DMS114 treated with DMSO at 0.1 percent for 48 hours (cell line): ENCODE measurements at regions not wholly inside any gene's neighbourhood (a gene's known extent, or its start where the extent isn't known, plus 50 kb on each side); places are given as distances from the start of the nearest gene placed in this dataset.
"Not testable (repeated sequence)": the region's sequence is repeated elsewhere in the genome, so short reads cannot be mapped to it uniquely, and the experiment has no call there.

ENCODE experiments used
- DNase-seq: peaks from one replicate; lab custom pipeline; 2025; ENCODE audit not compliant: unreplicated experiment; lab: John Stamatoyannopoulos, UW

DNA sequence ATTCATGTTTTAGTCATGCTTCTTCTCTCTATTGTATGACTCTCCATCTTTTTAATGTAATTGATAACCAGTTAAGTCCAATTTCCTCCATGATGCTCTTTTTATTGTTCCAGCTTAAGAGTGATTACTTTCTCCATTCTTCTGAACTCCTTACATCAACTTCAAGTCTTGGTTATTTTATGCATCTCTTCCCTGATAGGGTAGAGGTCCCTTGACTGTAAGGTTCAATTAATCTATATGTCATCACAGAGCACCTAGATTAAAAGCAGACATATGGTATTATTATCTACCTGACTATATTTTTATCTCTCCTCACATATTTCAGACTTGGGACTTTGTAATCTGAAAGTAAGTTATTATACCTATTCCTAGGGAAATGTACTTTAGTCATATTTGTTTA, 853.1 kb downstream of the REEP3 start:
- no peak for DNase-seq

DNA sequence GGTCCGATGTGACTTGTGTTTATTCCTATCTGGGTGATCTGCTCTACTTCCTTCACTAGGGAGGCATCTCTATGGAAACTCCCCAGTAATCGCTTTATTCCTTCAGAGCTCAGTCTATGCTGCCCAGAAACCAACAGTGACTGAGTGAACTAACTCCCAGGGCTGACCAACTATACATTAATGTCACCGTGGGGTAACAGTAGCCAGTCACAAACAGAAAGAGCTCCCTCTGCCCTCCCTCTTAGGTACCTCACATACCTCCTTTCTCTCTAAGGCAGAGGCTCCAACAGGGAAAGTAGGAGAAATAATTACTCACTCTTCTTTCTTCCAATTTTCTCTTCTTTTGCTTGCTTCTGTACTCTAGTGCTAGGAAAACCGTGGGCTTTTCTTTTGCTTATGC, 855.0 kb downstream of the REEP3 start:
- DNase-seq = no peak

- DNase-seq = no peak
Observed at GRCh38 chr10:64379898-64380297, 858.7 kb downstream of the REEP3 start.

DNA sequence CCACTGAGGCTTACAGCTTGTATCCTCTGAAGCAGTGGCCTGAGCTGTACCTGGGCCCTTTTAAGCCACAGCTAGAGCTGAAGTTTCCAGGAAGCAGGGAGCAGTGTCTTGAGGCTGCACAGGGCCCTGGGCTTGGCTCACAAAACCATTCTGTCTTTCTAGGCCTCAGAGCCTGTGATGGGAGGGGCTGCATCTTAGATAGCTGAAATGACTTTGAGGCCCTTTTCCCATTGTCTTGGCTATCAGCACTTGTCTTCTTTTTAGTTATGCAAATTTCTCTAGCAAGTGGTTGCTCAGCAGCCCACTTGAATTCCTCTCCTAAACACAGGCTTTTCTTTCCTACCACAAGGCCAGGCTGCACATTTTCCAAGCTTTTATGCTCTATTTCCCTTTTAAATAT, 864.2 kb downstream of the REEP3 start:
- DNase-seq = no peak

GRCh38 chr10:64394744-64395143, 873.5 kb downstream of the REEP3 start:
- DNase-seq = no peak

GRCh38 chr10:64396105-64396708, 875.0 kb downstream of the REEP3 start:
- peak; percentile 66 for DNase-seq

- DNase-seq = no peak
Observed at GRCh38 chr10:64397125-64397524, 875.9 kb downstream of the REEP3 start.

DNA sequence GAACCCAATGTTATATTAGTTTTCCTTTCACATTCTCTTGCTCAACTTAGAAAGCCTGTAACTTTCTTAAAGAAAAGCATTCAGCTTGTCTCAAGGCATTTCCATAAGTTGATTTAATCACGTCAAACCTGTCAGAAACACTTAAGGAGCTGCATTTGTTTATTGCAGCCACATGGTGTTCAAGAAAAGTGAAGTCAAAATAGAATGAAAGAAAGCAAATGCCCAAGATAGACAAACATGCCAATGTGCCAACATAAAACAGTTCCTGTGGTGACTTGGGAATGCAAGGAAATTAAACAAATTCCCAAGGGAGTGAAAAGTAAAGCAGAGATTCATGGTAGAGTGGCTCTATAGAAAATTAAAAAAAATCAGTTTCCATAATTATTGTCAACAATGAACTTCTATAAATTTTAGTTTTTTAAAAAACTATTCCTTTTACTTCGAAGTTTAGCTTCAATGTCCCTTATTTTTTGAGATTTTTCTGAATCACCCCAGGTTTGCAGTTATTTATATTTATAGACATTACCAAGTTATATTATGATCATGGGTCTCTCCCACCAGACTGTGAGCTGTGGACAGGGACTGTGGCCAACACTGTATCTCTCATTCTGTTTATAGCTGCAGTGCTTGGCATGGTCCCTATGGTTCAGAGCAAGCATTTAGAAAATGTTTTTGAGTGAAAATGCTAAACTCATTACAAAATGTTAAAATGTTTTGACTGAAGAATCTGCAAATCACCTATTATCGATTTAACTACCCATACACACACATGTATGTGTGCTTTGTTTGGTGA, 887.4 kb downstream of the REEP3 start:
- DNase-seq = peak; percentile 73

- DNase-seq = no peak
Observed at GRCh38 chr10:64409349-64409748, 888.1 kb downstream of the REEP3 start.

DNA sequence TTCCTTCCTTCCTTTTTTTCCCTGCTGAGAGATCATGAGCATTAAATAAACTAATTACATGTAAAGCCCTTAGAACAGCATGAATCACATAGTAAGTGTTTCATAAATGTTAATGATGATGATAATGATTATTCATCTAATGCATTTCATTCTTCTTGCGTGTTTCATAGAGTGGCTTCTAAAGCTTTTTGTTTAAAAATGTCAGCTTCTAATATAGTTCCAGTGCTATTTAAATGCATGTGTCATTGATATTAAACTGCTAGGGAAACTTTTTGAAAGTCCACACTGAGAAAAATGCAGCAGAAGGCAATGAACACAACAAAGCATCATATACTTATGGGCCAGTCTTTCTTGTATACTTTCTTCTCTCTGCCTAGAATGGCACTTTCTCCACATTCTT, 894.8 kb downstream of the REEP3 start:
- no peak for DNase-seq

DNA sequence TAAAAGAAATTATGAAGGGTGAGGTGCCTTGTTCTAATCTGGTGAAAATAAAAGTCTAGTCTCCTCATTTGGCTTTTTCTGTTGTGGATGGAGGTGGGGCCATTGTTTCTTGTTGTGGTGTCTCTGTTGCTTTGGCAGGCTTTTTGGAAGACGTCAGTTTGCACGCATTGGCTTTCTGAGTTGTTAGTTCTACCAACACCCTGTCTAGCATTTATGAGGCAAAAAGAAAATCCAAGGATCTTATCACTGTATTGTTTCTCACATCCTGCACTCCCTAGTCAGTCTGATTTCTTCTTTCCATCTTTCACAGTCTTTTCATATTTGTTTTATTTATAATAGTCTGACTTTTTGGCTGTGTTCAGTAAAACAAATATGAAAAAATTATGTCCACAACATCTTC, 898.3 kb downstream of the REEP3 start:
- DNase-seq = no peak

- no peak for DNase-seq
Observed at GRCh38 chr10:64426745-64427144, 905.5 kb downstream of the REEP3 start.

GRCh38 chr10:64430690-64431323, 909.6 kb downstream of the REEP3 start:
- no peak for DNase-seq

DNA sequence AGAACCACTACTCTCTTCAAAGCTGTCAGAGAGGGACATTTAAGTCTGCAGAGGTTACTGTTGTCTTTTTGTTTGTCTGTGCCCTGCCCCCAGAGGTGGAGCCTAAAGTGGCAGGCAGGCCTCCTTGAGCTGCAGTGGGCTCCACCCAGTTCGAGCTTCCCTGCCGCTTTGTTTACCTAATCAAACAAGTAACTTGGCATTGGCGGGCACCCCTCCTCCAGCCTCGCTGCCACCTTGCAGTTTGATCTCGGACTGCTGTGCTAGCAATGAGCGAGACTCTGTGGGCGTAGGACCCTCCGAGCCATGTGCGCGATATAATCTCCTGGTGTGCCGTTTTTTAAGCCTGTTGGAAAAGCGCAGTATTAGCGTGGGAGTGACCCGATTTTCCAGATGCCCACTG, 920.7 kb downstream of the REEP3 start:
- DNase-seq = not testable (repeated sequence)

GRCh38 chr10:64444163-64444562, 923.0 kb downstream of the REEP3 start:
- DNase-seq = no peak

DNA sequence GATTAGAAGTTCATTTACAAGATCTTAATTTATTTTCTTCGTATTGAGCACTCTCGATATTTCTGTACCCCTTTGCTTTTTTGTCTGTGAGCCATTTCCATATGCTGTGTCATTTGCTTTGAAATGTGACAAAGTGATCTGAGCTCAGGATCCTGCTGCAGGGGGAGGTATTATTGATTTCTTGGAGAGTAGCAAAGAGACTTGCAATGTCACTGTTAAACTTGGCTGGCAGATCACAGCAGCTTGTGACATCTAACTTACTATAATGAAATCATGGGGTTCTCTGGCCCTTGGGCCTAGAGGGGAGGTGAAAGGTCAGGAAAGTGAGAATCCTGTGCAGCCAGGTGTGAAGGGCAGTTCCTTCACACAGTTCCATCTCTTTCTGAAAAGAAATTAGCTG, 923.4 kb downstream of the REEP3 start:
- no peak for DNase-seq

DNA sequence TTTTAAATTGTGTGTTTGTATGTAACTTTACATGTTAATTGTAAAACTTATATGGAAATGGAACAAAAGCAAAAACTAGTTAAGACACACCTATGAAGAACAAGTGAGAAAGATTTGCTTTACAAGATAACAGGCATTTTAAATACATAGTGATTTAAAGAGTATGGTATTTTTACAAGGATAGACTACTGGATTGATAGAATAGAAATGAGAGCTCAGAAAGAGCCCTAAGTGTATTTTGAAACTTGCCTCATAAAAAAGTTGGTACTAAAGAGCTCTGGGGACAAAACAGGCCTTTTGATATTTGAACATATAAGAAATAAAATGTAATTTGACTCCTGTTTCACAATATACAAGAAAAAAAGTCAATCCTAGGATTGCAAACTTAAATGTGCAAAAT, 928.4 kb downstream of the REEP3 start:
- no peak for DNase-seq

DNA sequence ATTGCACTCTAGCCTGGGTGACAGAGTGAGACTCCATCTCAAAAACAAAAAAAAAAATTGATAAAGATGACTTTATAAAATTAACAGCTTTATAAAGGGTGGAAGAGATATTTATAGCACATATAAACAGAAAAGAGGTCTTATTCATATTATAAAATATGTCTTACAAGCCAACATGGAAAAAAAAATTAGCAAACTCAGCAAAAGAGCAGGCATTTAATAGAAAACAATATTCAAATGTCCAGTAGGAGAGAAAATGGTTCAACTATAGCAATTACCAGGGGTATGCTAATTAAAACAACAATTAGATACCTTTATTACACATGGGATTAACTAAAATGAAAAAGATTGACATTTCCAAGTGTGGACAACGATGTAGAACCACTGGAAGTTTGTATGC, 929.1 kb downstream of the REEP3 start:
- DNase-seq = no peak

DNA sequence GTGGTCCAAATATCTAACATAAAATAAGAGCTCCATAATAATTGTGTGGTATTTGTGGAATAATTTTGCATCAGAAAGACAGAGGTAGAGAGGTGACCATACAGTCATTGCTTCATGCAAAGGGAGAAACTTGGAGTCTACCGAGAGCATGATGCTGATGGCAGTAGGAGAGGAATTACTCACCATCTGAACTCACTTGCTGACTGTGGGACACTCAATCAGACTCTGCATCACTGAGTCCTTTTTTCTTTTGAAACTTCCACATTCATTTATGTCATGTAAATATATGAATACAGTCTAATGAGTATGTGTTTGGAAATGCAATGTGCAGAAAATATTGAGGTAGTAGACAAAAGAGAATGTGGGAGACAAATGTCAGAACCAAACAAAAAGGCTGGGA, 933.8 kb downstream of the REEP3 start:
- DNase-seq = no peak

- DNase-seq = no peak
Observed at GRCh38 chr10:64458306-64458705, 937.1 kb downstream of the REEP3 start.

DNA sequence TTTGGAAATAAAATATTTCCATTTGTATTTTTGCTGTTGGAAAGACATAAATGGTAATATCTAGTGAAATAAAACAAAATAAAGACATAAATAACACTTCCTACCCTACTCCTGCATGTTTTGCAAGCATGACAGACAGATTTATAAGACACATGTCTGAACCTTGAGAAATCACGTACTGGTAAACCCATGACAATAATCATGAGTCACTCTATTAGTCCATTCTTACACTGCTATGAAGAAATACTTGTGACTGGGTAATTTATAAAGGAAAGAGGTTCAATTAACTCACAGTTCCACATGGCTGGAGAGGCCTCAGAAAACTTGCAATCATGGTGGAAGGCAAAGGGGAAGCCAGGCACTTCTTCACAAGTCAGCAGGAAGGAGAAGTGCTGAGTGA, 942.2 kb downstream of the REEP3 start:
- no peak for DNase-seq

GRCh38 chr10:64465653-64466052, 944.5 kb downstream of the REEP3 start:
- DNase-seq = no peak
